HepG2 (cell line): ENCODE measurements at regions not wholly inside any gene's neighbourhood (a gene's known extent, or its start where the extent isn't known, plus 50 kb on each side); places are given as distances from the start of the nearest gene placed in this dataset.

Experiments used
- HIVEP1 ChIP-seq: sonication (generic); formaldehyde crosslinking; IDR thresholded peaks from 2 replicates; pipeline ENCODE4 v1.4.0; 2020; ENCODE audit warnings: mild to moderate bottlenecking, missing genetic modification reagents
- HMGA1 ChIP-seq: sonication (generic); formaldehyde crosslinking; conservative IDR thresholded peaks from 2 replicates; pipeline ENCODE4 v1.4.0; 2020; ENCODE audit warnings: missing genetic modification reagents
- KDM3A ChIP-seq: IDR thresholded peaks from 2 replicates; pipeline ENCODE4 v1.6.1; 2018; ENCODE audit warnings: low read depth, missing compliant biosample characterization
- MED1 ChIP-seq: sonication (generic); formaldehyde crosslinking; IDR thresholded peaks from 2 replicates; pipeline ENCODE4 v1.4.0; 2020; ENCODE audit warnings: missing genetic modification reagents
- PRDM15 ChIP-seq: sonication (generic); formaldehyde crosslinking; IDR thresholded peaks from 2 replicates; pipeline ENCODE4 v1.4.0; 2020; ENCODE audit warnings: missing genetic modification reagents
- SATB2 ChIP-seq: sonication (generic); formaldehyde crosslinking; IDR thresholded peaks from 2 replicates; pipeline ENCODE4 v1.5.0; 2020; ENCODE audit warnings: missing genetic modification reagents
- SRSF1 ChIP-seq: fragments of 200-400 bp; formaldehyde crosslinking; optimal IDR thresholded peaks from 2 replicates; pipeline ENCODE3; 2017; ENCODE audit warnings: mild to moderate bottlenecking, low read depth, low read length, moderate library complexity
- TARDBP ChIP-seq: sonication (generic); formaldehyde crosslinking; IDR thresholded peaks from 2 replicates; pipeline ENCODE4 v1.8.0; 2022; ENCODE audit warnings: mild to moderate bottlenecking, missing genetic modification reagents
- TRIM22 ChIP-seq: fragments of 450-650 bp; IDR thresholded peaks from 2 replicates; pipeline ENCODE4 v1.6.1; 2017
- YEATS2 ChIP-seq: sonication (generic); formaldehyde crosslinking; IDR thresholded peaks from 2 replicates; pipeline ENCODE4 v1.4.0; 2020; ENCODE audit warnings: missing genetic modification reagents, borderline replicate concordance
- ZBTB38 ChIP-seq: sonication (generic); formaldehyde crosslinking; IDR thresholded peaks from 2 replicates; pipeline ENCODE4 v1.5.1; 2020; ENCODE audit warnings: mild to moderate bottlenecking, missing genetic modification reagents
- ZBTB40 ChIP-seq, 2 experiments: fragments of 450-650 bp in 1 of 2; sonication (generic) in 1 of 2; formaldehyde crosslinking in 1 of 2; IDR thresholded peaks; 2 replicates each; pipeline versions ENCODE4 v1.6.1 to v1.8.0; 2016 to 2022; ENCODE audit warnings: antibody characterized with exemption in 1 of 2, mild to moderate bottlenecking in 1 of 2, missing genetic modification reagents in 1 of 2
- ZNF34 ChIP-seq: sonication (generic); formaldehyde crosslinking; IDR thresholded peaks from 2 replicates; pipeline ENCODE4 v1.4.0; 2020; ENCODE audit warnings: mild to moderate bottlenecking, missing genetic modification reagents, borderline replicate concordance
- ZNF441 ChIP-seq: sonication (generic); formaldehyde crosslinking; IDR thresholded peaks from 2 replicates; pipeline ENCODE4 v1.7.0; 2021; ENCODE audit warnings: missing genetic modification reagents, borderline replicate concordance
- ZNF549 ChIP-seq: sonication (generic); formaldehyde crosslinking; IDR thresholded peaks from 2 replicates; pipeline ENCODE4 v1.5.0; 2020; ENCODE audit warnings: missing genetic modification reagents
- ZNF605 ChIP-seq: sonication (generic); formaldehyde crosslinking; IDR thresholded peaks from 2 replicates; pipeline ENCODE4 v1.8.0; 2022; ENCODE audit warnings: mild to moderate bottlenecking, missing genetic modification reagents

GRCh38 chr5:110346893-110347358, 379.5 kb downstream of the TMEM232 start (continued):
- TF ChIP-seq ZBTB40 (IDR thresholded peaks at IDR 0.05) (no peak), ZBTB40 (CRISPR knock-in tag; IDR thresholded peaks at IDR 0.05) (no peak; the same call in 1 of the 2 replicates), HIVEP1 (CRISPR knock-in tag) (no peak), TARDBP (CRISPR knock-in tag) (peak; percentile 81; the same call in 1 of the 2 replicates), TRIM22 (no peak), ZNF441 (CRISPR knock-in tag) (0 out of 2 replicates have a peak, but pooled peaks have one; percentile 22), SATB2 (CRISPR knock-in tag) (no peak), YEATS2 (CRISPR knock-in tag) (peak; percentile 55; the same call in 1 of the 2 replicates), HMGA1 (CRISPR knock-in tag) (no peak), SRSF1 (no peak), PRDM15 (peak; percentile 32; the same call in 1 of the 2 replicates), ZNF34 (no peak), ZNF605 (CRISPR knock-in tag) (no peak), ZBTB38 (CRISPR knock-in tag) (no peak), MED1 (CRISPR knock-in tag) (peak; percentile 90), ZNF549 (no peak), KDM3A (CRISPR knock-in tag) (0 out of 2 replicates have a peak, but pooled peaks have one; percentile 38)
